GM21367 (cell line): ENCODE measurements at regions not wholly inside any gene's neighbourhood (a gene's known extent, or its start where the extent isn't known, plus 50 kb on each side); places are given as distances from the start of the nearest gene placed in this dataset.
"Not testable (repeated sequence)": the region's sequence is repeated elsewhere in the genome, so short reads cannot be mapped to it uniquely, and the experiment has no call there.

ENCODE experiments used
- ATAC-seq: cut with Tn5 transposase; IDR thresholded peaks from one replicate; pipeline ENCODE4 v1.9.1; 2021; ENCODE audit not compliant: unreplicated experiment

- ATAC-seq, result no peak
These were observed 366.9 kb upstream of the IGFBP3 start for GRCh38 chr7:46288010-46288409.

GRCh38 chr7:46286957-46287356 lies 365.9 kb upstream of the IGFBP3 start:
- ATAC-seq, result no peak

DNA sequence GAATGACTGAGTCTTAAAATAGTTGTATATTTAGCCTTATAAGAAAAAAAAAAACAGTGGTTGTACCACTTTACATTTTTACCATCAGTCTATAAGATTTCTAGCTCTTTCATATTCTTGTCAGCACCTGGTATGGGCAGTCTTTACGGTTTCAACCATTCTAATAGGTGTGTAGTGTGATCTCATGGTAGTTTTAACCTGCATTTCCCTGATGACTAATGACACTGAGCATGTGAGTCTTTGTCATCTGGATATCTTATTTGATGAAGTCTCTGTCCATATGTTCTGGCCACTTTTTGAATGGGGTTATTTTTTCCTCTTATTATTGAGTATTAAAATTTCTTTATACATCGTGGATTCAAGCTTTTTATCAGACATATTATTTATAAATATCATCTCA lies 365.3 kb upstream of the IGFBP3 start:
- ATAC-seq, result no peak

GRCh38 chr7:46285878-46286277 lies 364.8 kb upstream of the IGFBP3 start:
- ATAC-seq, result no peak

GRCh38 chr7:46283852-46284251 lies 362.8 kb upstream of the IGFBP3 start:
- no peak for ATAC-seq

DNA sequence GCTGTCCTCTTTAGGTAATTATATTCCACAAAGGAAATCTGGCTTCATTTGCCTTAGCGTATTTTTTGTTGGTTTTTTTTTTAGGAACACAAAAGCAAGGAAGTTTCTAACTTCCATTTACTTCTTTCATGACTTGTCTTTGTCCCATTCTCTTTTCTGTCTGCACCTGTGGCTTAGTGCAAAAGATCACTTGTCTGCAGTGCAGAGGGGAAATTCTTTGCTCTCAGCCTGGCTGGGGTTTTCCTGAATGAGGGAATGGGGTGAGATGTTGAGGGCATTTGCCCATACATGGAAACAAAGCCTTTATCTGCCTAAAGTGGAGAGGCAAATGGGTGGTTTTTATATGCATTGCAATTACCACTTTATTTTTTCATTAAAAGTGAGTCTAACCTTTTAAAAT lies 361.1 kb upstream of the IGFBP3 start:
- no peak for ATAC-seq

DNA sequence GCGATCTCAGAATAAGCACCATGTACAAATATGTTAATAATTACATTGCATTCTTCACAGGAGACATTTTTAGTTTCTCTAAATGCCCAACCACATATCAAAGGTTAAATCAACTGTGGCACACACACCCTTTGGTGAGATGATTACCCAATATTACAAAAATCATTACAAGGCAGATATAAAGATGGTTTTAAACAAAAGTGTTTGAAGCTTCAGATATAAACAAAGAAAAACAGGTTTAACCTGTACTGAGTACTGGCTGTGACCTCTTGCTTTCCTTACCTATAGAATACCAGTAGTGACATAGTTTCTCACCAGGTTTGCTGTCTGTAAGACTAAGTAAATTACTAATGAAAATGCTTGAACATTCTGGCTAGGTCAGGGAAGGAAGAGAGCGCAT lies 360.0 kb upstream of the IGFBP3 start:
- no peak for ATAC-seq

- ATAC-seq, result no peak
These were observed 358.2 kb upstream of the IGFBP3 start for GRCh38 chr7:46279290-46279689.

- no peak for ATAC-seq
These were observed 343.6 kb upstream of the IGFBP3 start for GRCh38 chr7:46264646-46265045.

DNA sequence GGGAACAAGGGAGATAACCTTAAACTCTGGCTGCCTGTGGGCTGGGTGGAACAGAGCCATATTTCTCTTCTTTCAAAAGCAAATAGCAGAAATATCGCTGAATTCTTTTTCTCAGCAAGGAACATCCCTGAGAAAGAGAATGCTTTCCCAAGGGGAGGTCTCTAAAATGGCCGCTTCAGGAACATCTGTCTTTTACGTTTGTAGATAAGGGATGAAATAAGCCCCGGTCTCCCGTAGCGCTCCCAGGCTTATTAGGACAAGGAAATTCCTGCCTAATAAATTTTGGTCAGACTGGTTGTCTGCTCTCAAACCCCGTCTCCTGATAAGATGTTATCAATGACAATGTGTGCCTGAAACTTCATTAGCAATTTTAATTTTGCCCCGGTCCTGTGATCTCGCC lies 340.6 kb upstream of the IGFBP3 start:
- not testable (repeated sequence) for ATAC-seq

DNA sequence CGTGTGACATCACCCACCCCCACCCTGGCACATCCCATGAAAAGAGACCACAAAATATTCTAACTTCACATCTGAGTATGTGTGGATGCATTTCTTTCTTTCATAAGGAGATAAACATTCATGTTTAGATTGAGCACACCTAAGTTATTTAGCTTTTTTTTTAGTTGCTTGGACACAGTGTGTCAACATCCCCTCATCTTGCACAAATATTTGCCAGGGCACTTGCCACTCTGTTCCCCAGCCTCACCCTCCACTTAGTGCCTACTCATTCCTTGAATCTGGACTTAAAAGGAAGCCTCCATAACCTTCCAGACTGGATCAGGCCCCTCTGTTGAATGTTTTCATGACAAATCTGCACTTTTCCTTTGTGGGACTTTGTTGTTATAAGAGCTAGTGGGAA lies 338.9 kb upstream of the IGFBP3 start:
- ATAC-seq, result no peak

GRCh38 chr7:46257761-46258448 lies 336.8 kb upstream of the IGFBP3 start:
- no peak for ATAC-seq

DNA sequence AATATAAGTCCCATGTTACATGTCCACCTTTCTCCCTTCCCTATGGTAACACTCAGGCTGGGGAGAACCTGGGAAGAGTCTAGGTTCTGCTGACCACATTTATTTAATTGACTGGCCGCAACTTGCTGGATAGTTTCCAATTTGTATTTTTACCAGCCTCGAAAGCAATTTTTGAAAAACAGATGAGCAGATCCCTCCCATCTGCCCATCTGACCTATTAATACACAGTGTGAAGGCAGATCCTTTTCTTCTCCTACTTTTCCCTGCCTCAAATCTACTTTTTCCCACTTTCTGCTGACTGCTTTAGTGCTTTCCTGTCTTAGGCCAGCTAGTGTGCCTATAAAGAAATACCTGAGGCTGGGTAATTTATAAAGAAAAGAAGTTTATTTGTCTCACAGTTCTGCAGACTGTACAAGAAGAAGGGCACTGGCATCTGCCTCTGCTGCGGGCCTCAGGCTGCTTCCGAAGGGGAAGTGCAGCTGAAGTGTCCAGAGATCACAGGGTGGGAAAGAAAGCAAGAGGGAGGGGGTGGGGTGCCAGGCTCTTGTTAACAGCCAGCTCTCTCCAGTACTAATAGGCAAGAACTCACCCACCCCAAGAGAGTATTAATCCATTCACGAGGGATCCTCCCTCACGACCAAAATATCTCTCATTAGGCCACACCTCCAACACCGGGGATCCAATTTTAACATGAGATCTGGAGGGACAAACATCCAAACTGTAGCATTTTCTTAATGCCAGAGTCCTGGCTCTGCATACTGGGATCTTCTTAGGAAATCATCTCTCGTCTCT lies 336.0 kb upstream of the IGFBP3 start:
- ATAC-seq, result no peak

GRCh38 chr7:46253520-46253919 lies 332.4 kb upstream of the IGFBP3 start:
- no peak for ATAC-seq

DNA sequence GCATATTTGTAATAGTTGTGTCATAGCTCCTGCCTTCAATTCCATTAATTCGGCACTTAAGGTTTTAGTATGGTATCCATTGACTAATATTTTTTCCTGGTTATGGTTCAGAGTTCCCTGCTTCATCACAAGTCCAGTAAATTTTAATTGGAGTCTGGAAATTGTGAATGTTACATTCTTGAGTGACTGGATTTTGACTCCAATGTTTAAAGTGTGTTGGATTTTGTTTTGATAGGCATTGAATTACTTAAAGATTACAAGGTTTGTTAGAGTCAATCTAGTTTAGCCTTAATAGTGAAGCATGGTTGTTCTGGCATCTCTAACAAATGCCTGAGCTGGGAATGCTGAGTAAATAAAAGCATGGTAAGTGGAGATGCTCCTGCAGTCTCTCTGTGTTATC lies 326.6 kb upstream of the IGFBP3 start:
- ATAC-seq, result no peak

GRCh38 chr7:46245586-46246111 lies 324.6 kb upstream of the IGFBP3 start:
- ATAC-seq, result no peak

- no peak for ATAC-seq
These were observed 323.7 kb upstream of the IGFBP3 start for GRCh38 chr7:46244757-46245156.

GRCh38 chr7:46243406-46243805 lies 322.3 kb upstream of the IGFBP3 start:
- ATAC-seq, result no peak

GRCh38 chr7:46239846-46240245 lies 318.8 kb upstream of the IGFBP3 start:
- ATAC-seq, result no peak

DNA sequence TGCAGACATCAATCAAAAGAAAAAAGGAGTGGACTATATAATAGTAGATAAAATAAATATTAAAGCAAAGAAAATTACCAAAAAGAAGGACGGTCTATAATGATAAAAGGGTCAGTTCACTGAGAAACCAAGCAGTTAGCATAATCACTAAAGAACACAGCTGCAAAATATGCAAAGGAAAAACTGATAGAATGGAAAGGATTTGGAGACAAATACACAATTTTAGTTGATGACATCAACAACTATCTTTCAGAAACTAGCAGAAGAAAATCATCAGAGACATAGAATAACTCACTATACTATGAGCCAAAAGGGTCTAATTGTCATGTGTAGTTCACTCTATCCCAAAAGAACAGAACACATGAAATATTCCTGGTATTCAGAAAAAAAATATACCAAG lies 316.4 kb upstream of the IGFBP3 start:
- ATAC-seq, result no peak

DNA sequence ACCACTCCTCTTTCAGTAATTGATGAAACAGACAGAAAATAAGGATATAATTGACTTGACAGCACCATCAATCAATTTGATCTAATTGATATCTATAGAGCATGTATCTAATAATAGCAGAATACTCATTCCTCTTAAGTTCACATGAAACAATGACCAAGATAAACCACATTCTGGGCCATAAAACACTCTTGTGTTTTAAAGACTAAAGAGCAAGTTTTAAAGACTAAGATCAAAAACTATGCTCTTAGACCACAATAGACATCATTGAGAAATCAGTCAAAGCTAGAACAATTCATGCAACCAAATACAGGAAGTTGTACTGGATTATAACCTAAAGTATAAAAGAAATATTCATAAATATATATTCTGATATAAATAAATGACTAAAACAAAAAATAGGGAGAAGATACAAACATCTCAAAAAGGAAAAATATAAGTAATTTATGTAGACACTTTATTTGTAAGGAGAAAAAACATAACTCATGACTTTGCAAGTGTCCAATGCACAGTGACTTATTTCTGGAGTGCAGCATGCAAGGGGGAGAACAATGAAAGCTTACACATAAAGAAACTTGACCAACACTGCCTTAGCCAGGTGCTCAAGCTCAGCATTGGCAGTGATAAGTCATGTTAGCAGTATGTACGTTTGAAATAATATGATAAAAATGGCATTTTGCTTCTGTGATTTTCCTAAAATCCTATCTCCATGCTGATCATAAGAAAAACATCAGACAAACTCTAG lies 312.7 kb upstream of the IGFBP3 start:
- ATAC-seq, result no peak

GRCh38 chr7:46230990-46231305 lies 309.9 kb upstream of the IGFBP3 start:
- ATAC-seq, result no peak
